Myocyte (in vitro differentiated cells): ENCODE measurements at regions not wholly inside any gene's neighbourhood (a gene's known extent, or its start where the extent isn't known, plus 50 kb on each side); places are given as distances from the start of the nearest gene placed in this dataset.
"Not testable (repeated sequence)": the region's sequence is repeated elsewhere in the genome, so short reads cannot be mapped to it uniquely, and the experiment has no call there.

Experiments used
- DNase-seq: peaks from one replicate; pipeline ENCODE4 v3.0.0-alpha.2; 2012; ENCODE audit warnings: low read depth

GRCh38 chr6:112639391-112639831, 292.3 kb downstream of the RFPL4B start:
- no peak for DNase-seq

GRCh38 chr6:112640891-112641290, 293.8 kb downstream of the RFPL4B start:
- DNase-seq = peak; percentile 57

GRCh38 chr6:112649853-112650252, 302.7 kb downstream of the RFPL4B start:
- DNase-seq = no peak

DNA sequence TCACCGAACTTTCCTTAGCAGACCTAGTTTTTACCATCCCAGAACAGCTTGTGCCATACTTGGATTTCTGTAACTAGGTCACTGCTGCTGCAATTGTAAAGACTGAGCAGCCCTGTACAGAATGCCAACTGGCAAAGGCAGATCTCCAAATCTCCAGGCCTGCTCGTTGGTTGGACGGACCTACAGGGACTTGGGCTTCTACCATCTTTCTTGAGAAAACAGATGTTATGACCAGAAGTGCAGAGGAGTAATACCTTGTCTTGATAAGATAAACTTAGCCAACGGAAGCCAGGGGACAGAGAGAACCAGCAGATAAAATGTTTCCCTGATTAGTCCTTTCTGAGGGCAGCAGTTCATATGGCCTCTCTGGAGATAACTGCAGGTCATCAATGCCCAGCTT, 304.1 kb downstream of the RFPL4B start:
- DNase-seq = no peak

DNA sequence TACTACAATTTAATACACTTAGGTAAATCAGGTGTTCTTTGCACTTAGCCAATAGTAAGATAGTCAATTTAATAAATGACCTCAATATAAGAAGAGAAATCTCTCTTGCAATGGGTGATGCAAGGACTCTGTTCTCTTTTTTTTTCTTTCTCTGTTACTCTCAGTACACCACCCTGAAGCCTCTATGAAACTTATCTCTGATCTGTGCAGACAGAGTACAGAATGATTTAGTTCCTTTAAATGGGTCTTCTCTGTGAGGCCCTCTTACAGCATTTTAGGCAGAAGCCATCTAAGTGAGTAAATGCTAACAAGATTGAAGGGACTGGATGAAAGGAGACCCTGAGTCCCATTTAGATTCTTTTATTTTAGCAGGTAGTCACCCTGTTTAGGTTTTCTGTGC, 312.8 kb downstream of the RFPL4B start:
- no peak for DNase-seq

- DNase-seq = no peak
Measured at GRCh38 chr6:112660626-112661025, 313.5 kb downstream of the RFPL4B start.

- DNase-seq = no peak
Measured at GRCh38 chr6:112663698-112664097, 316.6 kb downstream of the RFPL4B start.

GRCh38 chr6:112665114-112665513, 318.0 kb downstream of the RFPL4B start:
- DNase-seq = peak; percentile 60

- DNase-seq = no peak
Measured at GRCh38 chr6:112665815-112666214, 318.7 kb downstream of the RFPL4B start.

GRCh38 chr6:112667427-112667826, 320.3 kb downstream of the RFPL4B start:
- no peak for DNase-seq

- peak; percentile 24 for DNase-seq
Measured at GRCh38 chr6:112680091-112680490, 333.0 kb downstream of the RFPL4B start.

GRCh38 chr6:112682071-112682470, 334.9 kb downstream of the RFPL4B start:
- no peak for DNase-seq

DNA sequence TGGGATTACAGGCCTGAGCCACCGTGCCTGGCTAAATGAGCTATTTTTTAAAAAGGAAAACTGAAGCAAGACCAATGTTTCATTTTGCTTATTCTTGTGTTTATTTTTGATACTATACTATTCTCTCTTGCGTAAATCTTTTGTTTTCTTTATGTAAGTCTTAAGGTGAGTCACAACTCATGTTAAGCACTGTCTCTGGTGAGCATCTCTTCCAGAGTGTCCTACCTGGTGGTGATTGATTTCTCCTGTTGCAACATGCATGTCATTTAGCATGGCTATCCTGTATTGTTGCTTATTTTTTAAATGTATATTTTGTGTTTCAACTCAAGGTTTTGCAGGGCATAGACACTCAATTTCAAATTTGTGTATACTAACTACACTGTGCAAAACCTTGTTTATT, 336.0 kb downstream of the RFPL4B start:
- DNase-seq = no peak

DNA sequence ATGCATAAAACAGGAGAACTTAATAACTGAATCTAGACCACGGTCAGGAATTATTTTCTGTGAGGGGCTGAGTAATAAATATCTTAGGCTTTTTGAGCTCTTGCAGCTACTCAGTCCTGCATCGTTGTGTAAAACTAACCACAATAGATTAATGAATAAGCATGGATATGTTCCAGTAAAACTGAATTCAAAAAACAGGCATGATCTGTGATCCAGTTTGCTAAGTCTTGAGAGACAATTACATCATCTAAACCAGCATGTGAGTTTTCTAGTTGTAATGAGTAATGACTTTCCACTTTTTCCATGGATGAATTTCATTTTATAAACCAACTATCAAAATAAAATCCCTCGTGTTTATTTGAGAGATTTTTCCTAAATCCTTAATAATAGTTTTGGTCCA, 336.8 kb downstream of the RFPL4B start:
- DNase-seq = peak; percentile 77

DNA sequence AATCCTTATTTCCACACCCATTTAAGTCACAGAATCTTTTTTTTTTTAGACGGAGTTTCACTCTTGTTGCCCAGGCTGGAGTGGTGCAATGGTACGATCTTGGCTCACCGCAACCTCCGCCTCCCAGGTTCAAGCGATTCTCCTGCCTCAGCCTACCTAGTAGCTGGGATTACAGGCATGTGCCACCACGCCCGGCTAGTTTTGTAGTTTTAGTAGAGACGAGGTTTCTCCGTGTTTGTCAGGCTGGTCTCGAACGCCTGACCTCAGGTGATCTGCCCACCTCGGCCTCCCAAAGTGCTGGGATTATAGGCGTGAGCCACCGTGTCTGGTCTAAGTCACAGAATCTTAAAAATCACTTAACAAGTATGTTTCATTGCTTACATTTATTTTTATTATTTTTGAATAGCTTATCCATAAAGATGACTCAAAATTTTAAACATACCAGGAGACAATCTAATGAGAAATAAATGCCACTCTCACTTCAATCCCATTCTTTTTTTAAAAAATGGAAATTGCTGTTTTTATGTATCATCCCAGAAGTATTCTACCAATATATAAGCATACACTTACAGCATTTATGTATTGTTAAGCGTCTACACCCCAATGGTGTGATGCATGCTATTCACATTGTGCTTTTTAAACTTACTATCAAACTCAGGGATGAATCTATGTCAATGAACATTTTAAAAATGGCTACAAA, 338.5 kb downstream of the RFPL4B start:
- not testable (repeated sequence) for DNase-seq

GRCh38 chr6:112688487-112689165, 341.5 kb downstream of the RFPL4B start:
- not testable (repeated sequence) for DNase-seq

- not testable (repeated sequence) for DNase-seq
Measured at GRCh38 chr6:112689183-112689858, 342.2 kb downstream of the RFPL4B start.

DNA sequence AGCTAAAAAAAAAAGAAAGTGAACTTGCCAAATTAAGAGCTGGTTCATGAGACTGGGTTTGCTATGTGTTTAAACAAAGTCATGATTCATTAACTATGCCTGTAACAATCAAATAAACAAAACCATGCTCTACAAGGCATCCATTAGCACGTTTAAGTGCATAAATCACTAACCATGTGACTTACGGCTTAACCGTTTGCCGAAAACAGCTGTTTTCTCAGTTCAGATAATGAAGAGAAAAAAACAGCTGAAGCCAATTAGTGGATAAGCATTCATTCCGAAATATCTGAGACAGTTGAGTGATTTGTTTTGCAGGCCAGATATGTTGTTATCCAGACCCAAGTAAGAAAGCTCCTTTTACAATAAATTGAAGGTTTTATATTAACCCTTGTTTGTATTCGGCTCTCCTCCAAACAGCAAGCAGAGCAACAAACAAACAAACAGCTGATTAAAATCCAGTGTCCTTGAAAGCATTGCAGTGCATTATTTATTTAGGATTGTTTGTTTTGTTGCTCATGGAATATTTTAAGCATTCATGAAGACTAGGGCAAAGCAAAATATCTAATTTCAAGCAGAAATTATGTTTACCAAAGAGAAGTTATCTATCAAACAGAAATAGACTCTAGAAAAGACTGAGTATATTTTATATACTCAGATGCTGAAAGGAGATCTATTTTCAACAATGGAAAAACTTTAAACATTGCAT, 343.5 kb downstream of the RFPL4B start:
- peak; percentile 86 for DNase-seq

DNA sequence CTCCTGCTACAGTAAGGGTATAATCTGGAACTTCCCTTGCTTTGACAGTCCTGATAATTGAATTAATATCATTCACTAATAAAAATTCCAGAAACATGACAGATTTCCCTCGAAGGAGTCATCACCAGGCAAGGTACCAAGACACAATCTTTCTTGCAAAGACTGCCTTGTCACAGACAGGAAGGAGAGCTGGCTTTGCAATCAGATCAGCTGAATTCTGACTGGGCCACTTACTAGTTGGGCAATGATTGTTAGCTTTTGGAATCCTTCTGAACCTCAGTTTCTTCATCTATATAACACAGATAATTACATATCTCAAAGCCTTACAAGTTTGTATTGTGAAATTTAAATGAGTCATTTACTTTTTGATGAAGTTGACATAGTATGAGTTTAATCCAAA, 344.2 kb downstream of the RFPL4B start:
- DNase-seq = peak; percentile 66

GRCh38 chr6:112695001-112695400, 347.9 kb downstream of the RFPL4B start:
- no peak for DNase-seq

- no peak for DNase-seq
Measured at GRCh38 chr6:112697265-112697664, 350.1 kb downstream of the RFPL4B start.

GRCh38 chr6:112701201-112701600, 354.1 kb downstream of the RFPL4B start:
- DNase-seq = peak; percentile 83
